ENCODE measurements at regions not wholly inside any gene's neighbourhood (a gene's known extent, or its start where the extent isn't known, plus 50 kb on each side); places are given as distances from the start of the nearest gene placed in this dataset.

DNA sequence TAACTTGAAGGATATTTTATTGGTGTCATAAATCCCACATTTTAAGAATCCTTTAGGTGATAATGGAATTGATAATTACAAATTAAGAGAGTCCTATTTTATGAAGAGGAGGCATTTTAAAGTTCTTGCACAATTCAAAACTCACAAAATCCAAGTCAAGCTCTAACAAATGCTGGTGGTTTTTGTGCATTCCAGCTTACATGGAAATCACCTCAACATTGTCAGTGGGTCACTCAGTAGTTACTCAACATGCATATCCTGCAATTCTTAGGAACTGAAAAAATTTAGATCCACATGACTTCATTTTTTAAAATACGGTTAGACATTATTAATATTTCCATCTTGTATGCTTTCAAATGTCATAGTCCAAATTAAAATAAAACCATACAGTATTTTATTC lies 487.2 kb downstream of the CNTN3 start:
- FAIRE-seq (no peak), DNase-seq (ENCODE audit: insufficient read length, low spot score) (no peak)
- TF ChIP-seq TAF1 (IDR thresholded peaks at IDR 0.05; ENCODE audit: low read depth, low read length) (no peak), SPI1 (IDR thresholded peaks at IDR 0.05; ENCODE audit: low read depth, low read length) (no peak), PAX5 (IDR thresholded peaks at IDR 0.05; ENCODE audit: insufficient read depth, low read length, severe bottlenecking) (no peak)

DNA sequence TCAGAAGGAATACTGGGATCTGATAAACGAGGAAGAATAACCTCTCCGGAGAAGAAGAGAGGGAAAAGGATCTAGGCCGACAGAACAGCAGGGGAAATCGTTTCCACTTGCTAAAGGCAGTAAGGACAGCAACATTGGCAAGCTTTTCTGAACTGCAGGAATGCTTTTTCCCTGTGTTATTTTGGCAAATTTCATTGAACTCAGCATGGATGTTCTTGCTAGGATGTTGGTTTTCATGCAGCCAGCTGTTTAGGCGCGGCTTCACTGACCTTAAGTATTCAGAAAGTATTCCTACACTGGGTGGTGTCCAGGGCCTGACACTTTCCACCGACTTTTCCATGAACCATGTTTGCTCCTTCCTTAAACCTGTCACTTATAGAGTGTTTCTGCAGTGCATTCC lies 489.7 kb downstream of the CNTN3 start:
- FAIRE-seq, result no peak
- no peak for TF ChIP-seq POU2F2 (IDR thresholded peaks at IDR 0.05; ENCODE audit: low read depth, low read length)
- no peak for TF ChIP-seq SPI1 (IDR thresholded peaks at IDR 0.05; ENCODE audit: low read depth, low read length)
- no peak for TF ChIP-seq POLR2AphosphoS5 (IDR thresholded peaks at IDR 0.05; ENCODE audit: low read depth, low read length)
- no peak for TF ChIP-seq TAF1 (IDR thresholded peaks at IDR 0.05; ENCODE audit: low read depth, low read length)
- TF ChIP-seq PAX5 (IDR thresholded peaks at IDR 0.05; ENCODE audit: insufficient read depth, low read length, severe bottlenecking), result no peak
- TF ChIP-seq POLR2A (IDR thresholded peaks at IDR 0.05; ENCODE audit: low read depth, low read length), result no peak
- no peak for DNase-seq (ENCODE audit: insufficient read length, low spot score)

DNA sequence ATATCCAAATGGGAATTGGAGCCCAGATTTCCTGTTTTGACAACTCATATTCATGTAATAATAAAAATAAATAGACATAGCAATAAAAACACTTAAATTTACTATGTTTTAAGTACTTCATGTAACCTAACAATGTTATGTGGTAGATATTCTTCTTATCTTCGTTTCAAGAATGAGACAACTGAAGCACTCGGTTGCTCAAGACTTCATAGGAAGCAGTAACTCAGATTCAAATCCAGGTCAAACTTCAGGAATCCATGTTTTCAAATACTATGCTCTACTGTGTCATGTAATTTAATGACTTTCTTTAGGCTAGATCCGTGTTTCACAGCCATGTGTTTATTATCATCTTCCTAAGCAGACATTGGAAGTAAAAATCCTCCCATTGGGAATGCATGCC lies 492.2 kb downstream of the CNTN3 start:
- DNase-seq (ENCODE audit: insufficient read length, low spot score) (no peak), FAIRE-seq (no peak)
- TF ChIP-seq POLR2AphosphoS5 (IDR thresholded peaks at IDR 0.05; ENCODE audit: low read depth, low read length), result no peak
- TF ChIP-seq PAX5 (IDR thresholded peaks at IDR 0.05; ENCODE audit: insufficient read depth, low read length, severe bottlenecking), result no peak
- TF ChIP-seq TAF1 (IDR thresholded peaks at IDR 0.05; ENCODE audit: low read depth, low read length), result no peak
- TF ChIP-seq POU2F2 (IDR thresholded peaks at IDR 0.05; ENCODE audit: low read depth, low read length), result no peak
- no peak for TF ChIP-seq POLR2A (IDR thresholded peaks at IDR 0.05; ENCODE audit: low read depth, low read length)
- no peak for TF ChIP-seq SPI1 (IDR thresholded peaks at IDR 0.05; ENCODE audit: low read depth, low read length)

DNA sequence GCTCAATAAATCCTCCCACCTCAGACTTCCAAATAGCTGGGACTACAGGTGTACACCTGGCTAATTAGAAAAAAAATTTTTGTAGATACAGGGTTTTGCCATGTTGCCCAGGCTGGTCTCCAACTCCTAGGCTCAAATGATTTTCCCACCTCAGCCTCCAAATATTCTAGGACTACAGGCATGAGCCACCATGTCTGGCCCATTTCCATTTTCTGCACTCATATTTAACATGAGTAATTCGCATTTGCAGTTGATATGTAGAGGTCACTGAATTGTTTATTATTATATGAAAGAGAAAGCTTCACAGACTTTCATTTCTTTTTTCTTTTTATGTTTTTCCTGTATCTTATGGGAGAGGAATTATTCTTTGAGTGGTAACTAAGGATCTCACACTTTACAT lies 492.7 kb downstream of the CNTN3 start:
- no peak for TF ChIP-seq POLR2AphosphoS5 (IDR thresholded peaks at IDR 0.05; ENCODE audit: low read depth, low read length)
- TF ChIP-seq POLR2A (IDR thresholded peaks at IDR 0.05; ENCODE audit: low read depth, low read length), result no peak
- no peak for TF ChIP-seq TAF1 (IDR thresholded peaks at IDR 0.05; ENCODE audit: low read depth, low read length)
- no peak for TF ChIP-seq SPI1 (IDR thresholded peaks at IDR 0.05; ENCODE audit: low read depth, low read length)
- no peak for TF ChIP-seq POU2F2 (IDR thresholded peaks at IDR 0.05; ENCODE audit: low read depth, low read length)
- no peak for TF ChIP-seq PAX5 (IDR thresholded peaks at IDR 0.05; ENCODE audit: insufficient read depth, low read length, severe bottlenecking)
- no peak for DNase-seq (ENCODE audit: insufficient read length, low spot score)
- no peak for FAIRE-seq

- DNase-seq (ENCODE audit: insufficient read length, low spot score) (no peak), FAIRE-seq (no peak)
Measured at GRCh38 chr3:74119221-74119620, 494.5 kb upstream of the PDZRN3 start.

DNA sequence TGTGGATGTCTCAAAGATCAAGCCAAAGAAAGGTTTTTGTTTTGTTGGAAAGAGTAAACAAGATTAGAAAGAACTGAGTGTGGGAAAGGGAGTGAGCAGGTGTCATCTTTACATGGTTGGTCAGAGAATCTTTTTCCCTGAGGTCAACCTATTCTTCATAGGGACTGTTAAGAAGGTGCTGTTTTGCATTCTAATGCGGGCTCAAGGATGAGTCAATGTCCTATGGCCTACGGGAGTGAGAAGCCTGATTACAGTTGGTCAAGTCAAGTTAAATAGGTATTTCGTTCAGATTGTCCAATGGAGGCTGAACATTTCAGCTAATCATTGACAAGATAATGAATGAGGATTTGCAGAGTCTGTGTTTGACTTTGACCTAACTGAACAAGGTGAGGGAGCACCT lies 491.2 kb upstream of the PDZRN3 start:
- TF ChIP-seq TAF1 (IDR thresholded peaks at IDR 0.05; ENCODE audit: low read depth, low read length), result no peak
- TF ChIP-seq POU2F2 (IDR thresholded peaks at IDR 0.05; ENCODE audit: low read depth, low read length), result no peak
- TF ChIP-seq POLR2AphosphoS5 (IDR thresholded peaks at IDR 0.05; ENCODE audit: low read depth, low read length), result no peak
- no peak for TF ChIP-seq PAX5 (IDR thresholded peaks at IDR 0.05; ENCODE audit: insufficient read depth, low read length, severe bottlenecking)
- TF ChIP-seq POLR2A (IDR thresholded peaks at IDR 0.05; ENCODE audit: low read depth, low read length), result no peak
- DNase-seq (ENCODE audit: insufficient read length, low spot score) (no peak), FAIRE-seq (no peak)

More at GRCh38 chr3:74119221-74119620, 494.5 kb upstream of the PDZRN3 start:
- TF ChIP-seq POLR2A (IDR thresholded peaks at IDR 0.05; ENCODE audit: low read depth, low read length), result no peak
- TF ChIP-seq SPI1 (IDR thresholded peaks at IDR 0.05; ENCODE audit: low read depth, low read length), result no peak
- no peak for TF ChIP-seq POLR2AphosphoS5 (IDR thresholded peaks at IDR 0.05; ENCODE audit: low read depth, low read length)
- no peak for TF ChIP-seq POU2F2 (IDR thresholded peaks at IDR 0.05; ENCODE audit: low read depth, low read length)
- TF ChIP-seq TAF1 (IDR thresholded peaks at IDR 0.05; ENCODE audit: low read depth, low read length), result no peak
- no peak for TF ChIP-seq PAX5 (IDR thresholded peaks at IDR 0.05; ENCODE audit: insufficient read depth, low read length, severe bottlenecking)

DNA sequence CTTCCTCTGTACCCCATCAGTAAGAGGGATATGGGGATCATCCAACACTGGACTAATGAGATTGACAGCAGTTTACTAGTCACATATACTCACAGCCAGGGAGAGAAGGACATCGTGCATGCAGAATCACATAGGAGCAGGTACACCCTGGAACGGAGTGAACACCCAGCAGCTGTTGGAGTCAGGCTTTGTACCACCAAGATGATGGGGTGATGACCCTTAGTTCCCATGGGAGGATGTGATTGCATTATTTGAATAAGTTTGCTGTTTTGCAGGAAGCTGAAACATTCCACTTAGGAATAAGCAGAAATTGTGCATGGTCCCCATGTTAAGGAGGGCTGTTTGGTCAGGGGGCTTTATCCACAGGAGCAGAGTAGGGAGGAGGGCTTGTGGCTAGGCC lies 482.7 kb upstream of the PDZRN3 start:
- no peak for FAIRE-seq
- TF ChIP-seq TAF1 (IDR thresholded peaks at IDR 0.05; ENCODE audit: low read depth, low read length), result no peak
- TF ChIP-seq SPI1 (IDR thresholded peaks at IDR 0.05; ENCODE audit: low read depth, low read length), result no peak
- TF ChIP-seq PAX5 (IDR thresholded peaks at IDR 0.05; ENCODE audit: insufficient read depth, low read length, severe bottlenecking), result no peak
- TF ChIP-seq POLR2A (IDR thresholded peaks at IDR 0.05; ENCODE audit: low read depth, low read length), result no peak
- no peak for DNase-seq (ENCODE audit: insufficient read length, low spot score)

DNA sequence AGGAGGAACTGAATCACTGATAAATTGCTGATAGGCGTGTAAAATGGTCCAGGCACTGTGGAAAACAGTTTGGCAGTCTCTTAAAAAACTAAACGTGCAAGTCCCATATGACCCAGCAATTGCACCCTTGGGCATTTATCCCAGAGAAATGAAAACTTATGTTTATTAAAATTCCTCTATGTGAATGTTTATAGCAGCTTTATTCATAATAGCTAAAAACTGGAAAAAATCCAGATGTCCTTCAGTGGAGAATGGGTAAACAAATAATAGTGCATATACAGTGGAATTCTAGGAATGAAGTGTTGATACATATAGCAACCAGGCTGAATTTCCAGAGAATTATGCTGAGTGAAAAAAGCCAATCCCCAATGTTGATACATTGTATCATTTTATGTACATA lies 482.2 kb upstream of the PDZRN3 start:
- TF ChIP-seq POLR2A (IDR thresholded peaks at IDR 0.05; ENCODE audit: low read depth, low read length), result no peak
- TF ChIP-seq POU2F2 (IDR thresholded peaks at IDR 0.05; ENCODE audit: low read depth, low read length), result no peak
- TF ChIP-seq SPI1 (IDR thresholded peaks at IDR 0.05; ENCODE audit: low read depth, low read length), result no peak
- TF ChIP-seq POLR2AphosphoS5 (IDR thresholded peaks at IDR 0.05; ENCODE audit: low read depth, low read length), result no peak
- no peak for TF ChIP-seq TAF1 (IDR thresholded peaks at IDR 0.05; ENCODE audit: low read depth, low read length)
- no peak for TF ChIP-seq PAX5 (IDR thresholded peaks at IDR 0.05; ENCODE audit: insufficient read depth, low read length, severe bottlenecking)
- no peak for FAIRE-seq
- no peak for DNase-seq (ENCODE audit: insufficient read length, low spot score)

DNA sequence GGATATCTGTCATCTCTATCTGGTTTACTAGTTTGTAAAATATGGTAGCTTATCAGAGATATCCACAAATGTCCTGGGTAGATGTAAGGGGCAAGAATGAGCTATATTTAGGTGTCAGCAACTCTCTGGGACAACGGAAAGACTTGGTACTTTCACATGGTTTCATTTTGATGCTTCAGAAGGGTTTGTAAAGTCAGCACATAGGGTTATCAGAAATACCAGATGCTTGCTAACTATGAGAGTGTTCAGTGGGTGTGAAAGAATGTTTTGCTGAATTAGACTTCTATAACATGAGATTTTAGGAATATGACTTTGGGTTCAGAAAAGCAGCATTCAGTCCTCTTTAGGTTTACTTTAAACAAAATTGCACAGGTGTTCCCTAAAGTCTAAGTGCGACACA lies 466.5 kb upstream of the PDZRN3 start:
- no peak for FAIRE-seq
- DNase-seq (ENCODE audit: insufficient read length, low spot score), result no peak
- TF ChIP-seq POU2F2 (IDR thresholded peaks at IDR 0.05; ENCODE audit: low read depth, low read length) (no peak), POLR2A (IDR thresholded peaks at IDR 0.05; ENCODE audit: low read depth, low read length) (no peak)

DNA sequence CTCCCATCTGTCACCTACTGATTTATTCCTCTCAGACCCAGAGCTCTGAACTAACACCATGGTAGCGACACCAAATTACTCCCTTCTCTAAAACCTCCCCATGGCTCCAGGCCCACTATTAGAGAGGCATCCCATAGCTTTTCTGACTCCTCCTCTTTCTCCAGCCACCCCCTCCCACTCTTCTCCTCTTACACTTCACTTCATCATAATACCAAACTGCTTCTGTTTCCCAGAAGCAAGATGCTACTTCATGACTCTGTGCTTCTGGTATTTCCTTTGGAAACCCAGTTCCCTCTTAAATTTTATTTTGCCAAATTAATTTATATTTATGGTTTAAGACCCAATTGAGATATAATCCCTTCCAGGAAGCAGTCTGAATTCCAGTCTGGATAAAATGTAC lies 465.1 kb upstream of the PDZRN3 start:
- no peak for TF ChIP-seq POLR2A (IDR thresholded peaks at IDR 0.05; ENCODE audit: low read depth, low read length)
- no peak for TF ChIP-seq SPI1 (IDR thresholded peaks at IDR 0.05; ENCODE audit: low read depth, low read length)
- TF ChIP-seq POLR2AphosphoS5 (IDR thresholded peaks at IDR 0.05; ENCODE audit: low read depth, low read length), result no peak
- TF ChIP-seq TAF1 (IDR thresholded peaks at IDR 0.05; ENCODE audit: low read depth, low read length), result no peak
- no peak for TF ChIP-seq PAX5 (IDR thresholded peaks at IDR 0.05; ENCODE audit: insufficient read depth, low read length, severe bottlenecking)
- TF ChIP-seq POU2F2 (IDR thresholded peaks at IDR 0.05; ENCODE audit: low read depth, low read length), result no peak
- DNase-seq (ENCODE audit: insufficient read length, low spot score) (no peak), FAIRE-seq (no peak)

Data from GM12891 (cell line).